ENCODE measurements at regions not wholly inside any gene's neighbourhood (a gene's known extent, or its start where the extent isn't known, plus 50 kb on each side); places are given as distances from the start of the nearest gene placed in this dataset.

- DNase-seq, result no peak
Observed at GRCh38 chr17:62194401-62194800, 129.3 kb upstream of the MED13 start.

- no peak for DNase-seq
Observed at GRCh38 chr17:62193249-62193648, 128.2 kb upstream of the MED13 start.

DNA sequence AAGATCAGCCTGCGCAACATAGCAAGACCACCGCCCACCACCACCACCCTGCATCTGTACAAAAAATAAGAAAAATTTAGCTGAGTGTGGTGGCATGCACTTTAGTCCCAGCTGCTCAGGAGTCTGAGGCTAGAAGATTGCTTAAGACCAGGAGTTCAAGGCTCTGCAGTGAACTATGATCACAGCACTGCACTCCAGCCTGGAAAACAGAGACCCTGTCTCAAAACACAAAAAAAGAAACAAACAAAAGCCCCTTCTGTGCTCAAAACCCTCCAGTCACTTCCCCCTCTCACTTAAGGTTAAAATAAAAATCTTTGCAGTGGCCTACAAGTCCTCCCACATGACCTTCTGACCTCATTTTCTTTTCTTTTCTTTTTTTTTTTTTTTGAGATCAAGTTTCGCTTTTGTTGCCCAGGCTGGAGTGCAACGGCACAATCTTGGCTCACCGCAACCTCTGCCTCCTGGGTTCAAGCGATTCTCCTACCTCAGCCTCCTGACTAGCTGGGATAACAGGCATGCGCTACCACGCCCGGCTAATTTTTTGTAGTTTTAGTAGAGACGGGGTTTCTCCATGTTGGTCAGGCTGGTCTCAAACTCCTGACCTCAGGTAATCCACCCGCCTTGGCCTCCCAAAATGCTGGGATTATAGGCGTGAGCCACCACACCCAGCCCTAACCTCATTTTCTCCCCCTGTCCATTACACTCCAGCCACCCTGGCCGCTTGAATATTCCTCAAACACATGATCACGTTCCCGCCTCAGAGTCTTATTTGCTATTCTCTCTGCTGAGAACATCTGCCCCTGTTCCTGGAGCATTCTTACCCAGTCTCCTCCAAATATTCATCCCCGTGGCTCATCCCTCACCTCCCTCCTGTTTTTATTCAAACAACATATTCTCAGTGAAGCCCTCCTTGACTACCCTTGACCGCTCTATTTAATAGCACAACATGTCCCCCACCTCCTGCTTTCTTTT lies 126.6 kb upstream of the MED13 start:
- no peak for DNase-seq

GRCh38 chr17:62189377-62189776 lies 124.3 kb upstream of the MED13 start:
- DNase-seq, result peak; percentile 41

- no peak for DNase-seq
Observed at GRCh38 chr17:62188713-62189112, 123.6 kb upstream of the MED13 start.

- no peak for DNase-seq
Observed at GRCh38 chr17:62187681-62188080, 122.6 kb upstream of the MED13 start.

- no peak for DNase-seq
Observed at GRCh38 chr17:62186841-62187240, 121.8 kb upstream of the MED13 start.

DNA sequence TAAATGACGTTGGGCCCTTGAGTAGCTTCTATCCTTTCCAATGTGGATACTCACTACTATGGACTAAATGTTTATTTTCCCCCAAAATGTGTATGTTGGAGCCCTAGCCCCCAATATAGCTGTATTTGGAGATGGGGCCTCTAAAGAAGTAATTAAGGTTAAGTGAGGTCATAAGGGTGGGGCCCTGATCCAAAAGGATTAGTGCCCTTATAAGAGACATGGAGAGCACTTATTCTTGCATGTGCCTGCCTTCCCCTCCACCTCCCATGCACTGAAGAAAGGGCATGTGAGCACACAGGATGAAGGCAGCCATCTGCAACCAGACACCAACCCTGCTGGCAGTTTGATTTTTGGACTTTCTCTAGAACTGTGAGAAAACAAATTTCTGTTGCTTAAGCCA lies 115.7 kb upstream of the MED13 start:
- no peak for DNase-seq

GRCh38 chr17:62179525-62180161 lies 114.6 kb upstream of the MED13 start:
- DNase-seq, result peak; percentile 35

DNA sequence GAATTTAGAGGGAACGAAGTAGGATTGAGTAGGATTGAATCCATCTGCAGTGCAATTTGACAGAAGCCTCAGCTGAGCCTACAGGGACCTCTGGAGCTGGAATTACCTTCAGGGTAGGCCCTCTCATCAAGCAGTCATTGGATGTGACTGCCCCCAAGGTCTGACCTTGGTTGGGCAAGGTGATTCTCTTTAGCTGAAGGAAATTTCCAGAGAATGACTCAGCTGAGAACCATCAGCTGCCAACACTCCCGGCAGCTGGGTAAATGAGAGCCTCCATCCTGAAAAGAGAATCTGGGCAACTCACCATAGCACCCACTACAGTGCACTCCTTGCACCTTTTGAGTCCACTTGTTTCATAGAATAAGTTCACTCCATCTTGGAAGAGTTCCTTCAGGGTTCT lies 113.5 kb upstream of the MED13 start:
- DNase-seq, result no peak

DNA sequence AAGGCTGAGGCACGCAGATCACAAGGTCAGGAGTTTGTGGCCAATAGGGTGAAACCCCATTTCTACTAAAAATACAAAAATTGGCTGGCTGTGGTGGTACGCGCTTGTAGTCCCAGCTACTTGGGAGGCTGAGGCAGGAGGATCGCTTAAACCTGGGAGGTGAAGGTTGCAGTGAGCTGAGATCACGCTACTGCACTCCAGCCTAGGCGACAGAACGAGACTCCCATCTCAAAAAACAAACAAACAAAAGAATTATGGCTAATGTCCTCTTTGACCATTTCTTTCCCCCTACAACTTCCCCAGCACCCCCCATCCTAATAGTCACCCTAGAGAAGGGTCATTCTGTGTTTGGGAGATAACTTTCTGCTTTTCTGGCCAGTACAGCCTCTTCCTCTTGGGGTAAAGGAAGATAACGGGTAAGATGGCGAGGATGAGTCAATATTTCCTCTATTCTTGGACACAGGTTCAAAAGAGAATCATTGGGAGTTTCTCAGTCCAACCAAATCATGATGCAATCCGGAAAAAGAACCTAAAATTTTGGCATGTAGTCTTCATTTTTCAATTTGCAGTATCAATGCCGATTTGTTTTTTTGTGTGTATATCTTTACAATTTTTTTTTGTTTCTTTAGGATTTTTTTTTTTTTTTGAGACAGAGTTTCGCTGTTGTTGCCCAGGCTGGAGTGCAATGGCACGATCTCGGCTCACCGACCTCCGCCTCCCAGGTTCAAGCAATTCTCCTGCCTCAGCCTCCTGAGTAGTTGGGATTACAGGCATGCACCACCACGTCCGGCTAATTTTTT lies 107.6 kb upstream of the MED13 start:
- no peak for DNase-seq

DNA sequence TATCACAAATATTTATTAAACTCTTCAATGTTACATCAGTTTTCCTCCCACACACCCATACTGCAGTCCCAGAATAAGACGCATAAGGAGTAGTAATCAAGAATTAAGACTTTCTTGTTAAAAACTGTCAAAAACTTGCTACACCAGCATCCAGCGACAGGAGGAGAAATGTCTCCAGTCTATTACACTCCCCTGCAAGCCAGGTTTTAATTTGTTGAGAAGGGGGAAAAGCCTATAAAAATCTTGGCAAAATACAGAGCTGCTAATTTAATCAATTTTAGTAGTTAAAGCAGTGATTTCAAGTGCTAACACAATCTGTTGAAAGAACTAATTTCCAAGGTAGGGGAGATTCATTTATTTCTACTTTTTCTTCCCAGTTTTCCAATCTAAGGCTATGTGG lies 102.0 kb upstream of the MED13 start:
- DNase-seq, result no peak

DNA sequence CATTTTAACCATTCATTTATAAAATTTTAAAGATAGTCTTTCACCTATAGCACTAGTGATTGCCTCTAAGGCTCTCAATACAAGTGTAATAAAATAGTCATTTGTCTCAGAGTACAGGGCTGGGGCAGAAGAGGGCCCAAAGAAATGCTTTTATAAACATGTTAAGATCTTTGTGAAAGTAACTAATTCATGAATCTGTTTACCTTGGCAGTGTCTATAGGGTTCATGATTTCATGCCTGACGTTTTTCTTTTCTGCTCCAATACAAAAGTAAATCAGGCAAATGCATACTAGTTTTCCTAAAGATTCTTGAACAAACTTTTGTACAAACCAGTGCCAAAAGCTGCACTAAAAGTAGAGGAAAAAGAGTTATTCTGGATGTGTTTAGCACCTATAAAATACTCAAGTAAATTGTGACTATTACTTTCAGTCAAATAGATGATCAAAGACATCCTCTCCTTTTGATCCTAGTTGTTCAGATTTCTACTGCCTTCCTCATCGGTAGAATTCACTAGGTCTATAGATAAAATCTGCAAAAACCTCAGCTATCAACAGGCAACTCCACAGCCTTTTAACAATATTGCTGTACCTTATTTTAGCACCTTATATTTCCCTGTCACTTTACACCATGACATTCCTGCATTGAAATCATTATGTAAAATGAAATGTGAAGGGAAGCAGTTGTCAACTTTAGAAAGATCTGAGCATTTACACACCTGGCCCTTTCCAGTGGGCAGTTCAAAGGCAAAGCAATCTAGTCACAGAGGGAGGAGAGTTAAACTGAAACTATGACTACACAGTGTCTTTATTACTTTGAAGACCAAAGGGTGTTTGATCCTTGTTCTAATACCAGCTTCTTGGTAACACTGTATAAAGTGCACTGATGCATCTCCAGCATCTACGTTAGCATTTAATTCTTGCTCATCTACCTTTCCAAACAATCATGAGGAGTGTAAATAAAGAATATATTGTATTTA lies 100.0 kb upstream of the MED13 start:
- DNase-seq, result no peak

DNA sequence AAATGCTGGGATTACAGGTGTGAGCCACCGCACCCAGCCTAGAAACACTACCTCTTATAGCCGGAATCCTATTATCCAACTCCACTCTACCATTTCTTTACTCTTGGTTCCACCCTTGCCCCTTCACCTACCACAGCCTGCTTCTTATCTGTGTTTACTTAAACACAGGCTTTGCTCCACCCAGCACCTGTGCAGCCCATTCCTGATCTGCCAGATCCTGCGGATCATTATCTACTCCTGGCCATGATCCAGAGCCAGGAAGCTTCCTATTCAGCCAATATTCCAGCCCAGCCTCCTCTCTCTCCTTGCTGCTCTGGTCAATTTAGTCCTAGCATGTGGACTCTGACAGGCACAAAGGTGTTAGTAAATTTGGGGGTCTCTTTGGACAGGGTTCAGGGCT lies 98.8 kb upstream of the MED13 start:
- peak; percentile 49 for DNase-seq

GRCh38 chr17:62162898-62163297 lies 97.8 kb upstream of the MED13 start:
- peak; percentile 41 for DNase-seq

DNA sequence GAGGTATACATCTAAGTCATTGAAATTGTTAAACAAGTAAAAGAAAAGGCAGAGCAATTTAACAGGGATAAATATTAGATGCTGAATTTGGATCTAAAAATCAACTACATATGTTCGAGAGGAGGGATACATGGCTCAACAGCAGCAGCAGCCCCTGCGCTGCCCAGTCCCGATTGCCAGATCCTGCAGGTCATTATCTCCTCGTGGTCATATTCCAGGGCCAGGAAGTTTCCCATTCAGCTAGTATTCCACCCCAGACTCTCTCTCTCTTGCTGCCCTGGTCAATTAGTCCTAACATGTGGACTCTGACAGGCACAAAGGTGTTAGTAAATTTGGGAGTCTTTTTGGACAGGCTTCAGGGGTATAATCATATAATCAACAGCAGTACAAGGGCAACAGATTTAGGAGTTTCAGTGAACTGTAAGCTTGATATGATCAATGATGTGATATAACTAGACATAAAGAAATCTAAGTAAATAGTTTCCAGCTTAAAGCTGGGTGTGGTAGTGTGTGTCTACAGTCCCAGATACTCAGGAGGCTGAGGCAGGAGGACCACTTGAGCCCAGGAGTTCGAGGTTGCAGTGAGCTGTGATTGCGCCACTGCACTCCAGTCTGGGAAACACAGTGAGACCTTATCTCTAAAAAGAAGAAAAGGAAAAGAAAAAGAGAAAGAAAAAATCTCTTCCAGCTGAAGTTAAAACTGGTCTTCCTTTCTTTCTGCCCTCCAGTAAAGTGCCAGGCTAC lies 96.5 kb upstream of the MED13 start:
- DNase-seq, result no peak

GRCh38 chr17:62160816-62161215 lies 95.7 kb upstream of the MED13 start:
- DNase-seq, result peak; percentile 10

DNA sequence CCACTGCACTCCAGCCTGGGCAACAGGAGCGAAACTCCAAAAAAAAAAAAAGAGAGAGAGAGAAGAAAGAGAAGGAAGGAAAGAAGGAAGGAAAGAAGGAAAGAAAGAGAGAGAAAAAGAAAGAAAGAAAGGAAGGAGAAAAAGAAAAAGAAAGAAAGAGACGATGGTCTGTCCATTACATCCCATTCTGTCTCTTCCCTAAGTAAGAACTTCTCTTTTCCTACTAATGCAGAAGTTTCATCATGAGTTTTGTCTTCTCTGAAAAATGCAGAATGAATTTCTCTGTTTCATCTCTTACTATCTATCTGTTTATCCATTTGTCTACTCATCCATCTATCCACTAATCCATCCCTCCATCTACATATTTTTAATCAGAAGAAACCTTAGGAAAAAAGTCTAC lies 94.9 kb upstream of the MED13 start:
- no peak for DNase-seq

DNA sequence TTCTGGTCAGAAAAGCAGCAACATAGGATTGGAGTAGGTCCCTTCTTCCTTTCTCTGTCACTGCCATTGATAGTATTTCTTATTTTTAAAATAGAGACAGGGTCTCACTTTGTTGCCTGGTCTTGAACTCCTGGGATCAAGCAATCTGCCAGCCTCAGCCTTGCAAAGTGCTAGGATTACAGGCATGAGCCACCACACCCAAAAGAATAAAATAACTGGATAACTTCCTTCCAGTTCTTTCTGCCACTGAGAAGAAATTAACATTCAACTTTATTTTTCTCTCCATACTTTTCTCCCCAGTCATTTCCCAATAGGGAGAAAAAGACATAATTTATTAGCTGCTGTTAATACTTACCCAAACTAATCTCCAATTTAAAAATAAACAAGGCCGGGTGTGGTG lies 91.9 kb upstream of the MED13 start:
- no peak for DNase-seq

- DNase-seq, result no peak
Observed at GRCh38 chr17:62154909-62155308, 89.8 kb upstream of the MED13 start.

GRCh38 chr17:62150471-62150870 lies 85.4 kb upstream of the MED13 start:
- DNase-seq, result no peak

DNA sequence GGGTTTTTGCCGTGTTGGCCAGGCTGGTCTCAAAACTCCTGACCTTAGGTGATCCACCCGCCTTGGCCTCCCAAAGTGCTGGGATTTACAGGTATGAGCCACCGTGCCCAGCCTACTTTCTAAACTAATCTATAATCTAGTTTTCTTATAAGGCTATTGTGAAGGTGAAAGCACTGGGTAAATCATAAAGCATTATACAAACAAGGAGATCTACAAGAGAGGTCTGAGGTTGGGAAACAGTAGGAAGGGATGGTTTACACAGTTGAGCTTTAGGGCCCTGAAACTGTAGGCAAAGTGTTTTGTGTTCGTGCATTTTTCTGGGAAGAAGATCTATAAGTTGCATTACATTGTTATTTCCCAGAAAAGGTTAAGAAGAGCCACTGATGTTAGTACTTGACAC lies 84.9 kb upstream of the MED13 start:
- DNase-seq, result no peak

Measured in NCI-H2171 treated with DMSO at 0.1 percent for 48 hours (cell line).